Gastroesophageal sphincter (tissue), 4 donors: ENCODE measurements at regions not wholly inside any gene's neighbourhood (a gene's known extent, or its start where the extent isn't known, plus 50 kb on each side); places are given as distances from the start of the nearest gene placed in this dataset.

Source experiments
- ATAC-seq: fragments of 150-250 bp; one replicate; pipeline ENCODE4 v1.9.1; 2016; ENCODE audit warnings: mild to moderate bottlenecking, moderate library complexity
- H3K27ac ChIP-seq, 4 donors: fragments of 200-600 bp; sonication (generic) in 3 of 4; 1 replicate in 3 of 4; 2 replicates in 1 of 4; pipeline ENCODE4 v1.5.1; 2016 to 2019
- H3K27me3 ChIP-seq: fragments of 200-600 bp; sonication (generic); one replicate; pipeline ENCODE4 v1.5.1; 2019
- H3K36me3 ChIP-seq, 2 donors: fragments of 200-600 bp; sonication (generic); one replicate each; pipeline ENCODE4 v1.5.1; 2019; ENCODE audit warnings: control low read depth in 1 of 2
- H3K4me1 ChIP-seq, 3 donors: fragments of 200-600 bp; sonication (generic); 1 replicate in 2 of 3; 2 replicates in 1 of 3; pipeline ENCODE4 v1.5.1; 2016 to 2019; ENCODE audit warnings: control low read depth in 2 of 3
- H3K4me3 ChIP-seq, 2 donors: fragments of 200-600 bp; sonication (generic); one replicate each; pipeline ENCODE4 v1.5.1; 2019; ENCODE audit warnings: mild to moderate bottlenecking in 1 of 2, moderate library complexity in 1 of 2
- H3K9me3 ChIP-seq, 3 donors: fragments of 200-600 bp; sonication (generic); one replicate each; pipeline ENCODE4 v1.5.1; 2017 to 2019; ENCODE audit warnings: control low read depth in 2 of 3
- EP300 ChIP-seq: sonication (generic); formaldehyde crosslinking; IDR thresholded peaks from one replicate; pipeline ENCODE4 v1.6.1; 2017; ENCODE audit warnings: antibody characterized with exemption, mild to moderate bottlenecking
- POLR2A ChIP-seq, 2 donors: fragments of 450-650 bp; IDR thresholded peaks; one replicate each; pipeline ENCODE4 v1.6.1; 2017; ENCODE audit warnings: antibody characterized with exemption in 2 of 2, mild to moderate bottlenecking in 2 of 2, moderate library complexity in 1 of 2
- POLR2AphosphoS5 ChIP-seq: sonication (generic); formaldehyde crosslinking; IDR thresholded peaks from one replicate; pipeline ENCODE4 v1.6.1; 2017; ENCODE audit warnings: antibody characterized with exemption
- WGBS, 2 donors: methylation state at CpG; one replicate each; pipeline ENCODE4 v1.1.5; 2018; ENCODE audit warnings: low coverage in 1 of 2; 5-methylcytosine and 5-hydroxymethylcytosine counted together
- TF ChIP-seq, protein P1 (sequence below), 4 experiments: fragments of 200-600 bp in 2 of 4; fragments of 450-650 bp in 2 of 4; sonication (generic) in 1 of 4; IDR thresholded peaks; one replicate each; pipeline ENCODE4 v1.5.1; 2017 to 2019; ENCODE audit warnings: antibody characterized with exemption in 4 of 4, mild to moderate bottlenecking in 2 of 4, moderate library complexity in 2 of 4

- no peak for ATAC-seq
- 78% methylated on average over 17 to 18 of the region's 19 CpGs for WGBS, 2 donors
- peaks cover 42% of the 10 kb centered on the region for H3K27me3 ChIP-seq
- H3K9me3 ChIP-seq = peaks cover 0 to 15% (median 0%) of the 10 kb centered on the region in 3 donors
- no peak overlapping the region for H3K27ac ChIP-seq
- H3K4me3 ChIP-seq = no peak overlapping the region
- no peaks in the 10 kb centered on the region for H3K4me1 ChIP-seq
- H3K36me3 ChIP-seq = no peaks in the 10 kb centered on the region
- TF ChIP-seq POLR2AphosphoS5 (no peak), EP300 (no peak), POLR2A (IDR thresholded peaks at IDR 0.05) (no peak)
- TF ChIP-seq, protein P1, sequence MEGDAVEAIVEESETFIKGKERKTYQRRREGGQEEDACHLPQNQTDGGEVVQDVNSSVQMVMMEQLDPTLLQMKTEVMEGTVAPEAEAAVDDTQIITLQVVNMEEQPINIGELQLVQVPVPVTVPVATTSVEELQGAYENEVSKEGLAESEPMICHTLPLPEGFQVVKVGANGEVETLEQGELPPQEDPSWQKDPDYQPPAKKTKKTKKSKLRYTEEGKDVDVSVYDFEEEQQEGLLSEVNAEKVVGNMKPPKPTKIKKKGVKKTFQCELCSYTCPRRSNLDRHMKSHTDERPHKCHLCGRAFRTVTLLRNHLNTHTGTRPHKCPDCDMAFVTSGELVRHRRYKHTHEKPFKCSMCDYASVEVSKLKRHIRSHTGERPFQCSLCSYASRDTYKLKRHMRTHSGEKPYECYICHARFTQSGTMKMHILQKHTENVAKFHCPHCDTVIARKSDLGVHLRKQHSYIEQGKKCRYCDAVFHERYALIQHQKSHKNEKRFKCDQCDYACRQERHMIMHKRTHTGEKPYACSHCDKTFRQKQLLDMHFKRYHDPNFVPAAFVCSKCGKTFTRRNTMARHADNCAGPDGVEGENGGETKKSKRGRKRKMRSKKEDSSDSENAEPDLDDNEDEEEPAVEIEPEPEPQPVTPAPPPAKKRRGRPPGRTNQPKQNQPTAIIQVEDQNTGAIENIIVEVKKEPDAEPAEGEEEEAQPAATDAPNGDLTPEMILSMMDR (IDR thresholded peaks at IDR 0.05) = no peak
Observed at GRCh38 chr4:8759987-8760386, 111.7 kb downstream of the HMX1 start.

DNA sequence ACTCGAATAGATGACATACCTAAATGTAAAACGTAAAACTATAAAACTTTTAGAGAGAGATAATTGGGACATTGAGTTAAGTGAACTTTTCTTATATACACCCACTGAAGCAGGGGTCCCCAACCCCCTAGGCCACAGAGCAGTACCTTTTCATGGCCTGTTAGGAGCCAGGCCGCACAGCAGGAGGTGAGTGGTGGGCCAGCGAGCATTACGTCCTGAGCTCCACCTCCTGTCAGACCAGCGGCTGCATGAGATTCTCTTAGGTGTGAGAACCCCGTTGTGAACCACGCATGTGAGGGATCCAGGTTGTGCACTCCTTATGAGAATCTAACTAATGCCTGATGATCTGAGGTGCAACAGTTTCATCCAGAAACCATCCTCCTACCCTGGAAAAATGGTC, 114.8 kb downstream of the HMX1 start:
- Histone ChIP-seq H3K9me3 (peaks cover 0 to 35% (median 0%) of the 10 kb centered on the region in 3 donors), H3K4me1 (no peaks in the 10 kb centered on the region), H3K27me3 (peaks cover 26% of the 10 kb centered on the region), H3K27ac (no peak overlapping the region), H3K36me3 (no peaks in the 10 kb centered on the region), H3K4me3 (no peak overlapping the region)
- no peak for ATAC-seq
- no peak for TF ChIP-seq POLR2A (IDR thresholded peaks at IDR 0.05)
- TF ChIP-seq POLR2AphosphoS5 = no peak
- TF ChIP-seq, protein P1 (IDR thresholded peaks at IDR 0.05) = no peak
- no peak for TF ChIP-seq EP300
- 68 to 79% methylated on average over 2 to 6 of the region's 8 CpGs for WGBS, 2 donors

- WGBS, 2 donors = 89 to 90% methylated on average over 2 to 18 of the region's 23 CpGs
- peaks cover 0 to 35% (median 0%) of the 10 kb centered on the region in 3 donors for H3K9me3 ChIP-seq
- ATAC-seq = no peak
Observed at GRCh38 chr4:8754634-8755589, 116.7 kb downstream of the HMX1 start.

DNA sequence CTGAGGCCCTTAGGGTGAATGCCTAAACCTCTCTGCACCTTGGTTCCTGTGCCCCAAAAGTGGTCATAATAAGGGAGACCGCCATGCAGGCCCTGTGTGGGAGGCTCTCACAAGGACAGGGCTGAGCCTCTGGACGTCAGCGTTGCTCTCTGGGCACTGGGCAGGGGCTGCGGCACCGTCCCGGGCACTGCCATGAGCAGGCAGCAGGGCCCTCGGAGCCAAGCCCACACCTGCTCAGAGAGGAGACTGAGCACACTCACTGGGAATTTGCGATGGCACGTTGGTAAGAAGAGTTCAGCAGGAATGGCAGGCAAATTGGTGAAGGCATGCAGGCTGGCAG, 123.4 kb downstream of the HMX1 start:
- peaks cover 0 to 9% (median 0%) of the 10 kb centered on the region in 3 donors for H3K9me3 ChIP-seq
- peaks cover 48% of the 10 kb centered on the region for H3K27me3 ChIP-seq
- ATAC-seq = no peak
- H3K36me3 ChIP-seq = no peaks in the 10 kb centered on the region
- no peak overlapping the region for H3K27ac ChIP-seq
- H3K4me1 ChIP-seq = no peaks in the 10 kb centered on the region
- TF ChIP-seq POLR2A (IDR thresholded peaks at IDR 0.05) = no peak
- no peak for TF ChIP-seq EP300
- TF ChIP-seq, protein P1 (IDR thresholded peaks at IDR 0.05) = no peak
- TF ChIP-seq POLR2AphosphoS5 = no peak
- 100% methylated on average over 4 of the region's 9 CpGs; no CpG with 5 or more reads in 1 of the 2 donors for WGBS, 2 donors
- H3K4me3 ChIP-seq = no peak overlapping the region

More at GRCh38 chr4:8754634-8755589, 116.7 kb downstream of the HMX1 start:
- peaks cover 10% of the 10 kb centered on the region for H3K27me3 ChIP-seq
- H3K27ac ChIP-seq = no peak overlapping the region
- H3K4me1 ChIP-seq = no peaks in the 10 kb centered on the region
- no peak overlapping the region for H3K4me3 ChIP-seq
- no peak for TF ChIP-seq POLR2AphosphoS5
- no peak for TF ChIP-seq EP300
- TF ChIP-seq, protein P1 (IDR thresholded peaks at IDR 0.05) = no peak
- TF ChIP-seq POLR2A (IDR thresholded peaks at IDR 0.05) = no peak
- H3K36me3 ChIP-seq = no peaks in the 10 kb centered on the region
